Erythroblast (primary cell): ENCODE measurements at regions not wholly inside any gene's neighbourhood (a gene's known extent, or its start where the extent isn't known, plus 50 kb on each side); places are given as distances from the start of the nearest gene placed in this dataset.

Experiments used
- DNase-seq, 2 experiments: peaks; one replicate each; lab custom pipeline; 2025; lab: John Stamatoyannopoulos, UW
- GATA1 ChIP-seq: IDR thresholded peaks from 2 replicates; pipeline ENCODE4 v1.6.1; 2011; ENCODE audit warnings: low read depth, mild to moderate bottlenecking, control low read depth, low read length, moderate library complexity
- POLR2A ChIP-seq: IDR thresholded peaks from 2 replicates; pipeline ENCODE4 v1.6.1; 2011; ENCODE audit warnings: mild to moderate bottlenecking, low read length

DNA sequence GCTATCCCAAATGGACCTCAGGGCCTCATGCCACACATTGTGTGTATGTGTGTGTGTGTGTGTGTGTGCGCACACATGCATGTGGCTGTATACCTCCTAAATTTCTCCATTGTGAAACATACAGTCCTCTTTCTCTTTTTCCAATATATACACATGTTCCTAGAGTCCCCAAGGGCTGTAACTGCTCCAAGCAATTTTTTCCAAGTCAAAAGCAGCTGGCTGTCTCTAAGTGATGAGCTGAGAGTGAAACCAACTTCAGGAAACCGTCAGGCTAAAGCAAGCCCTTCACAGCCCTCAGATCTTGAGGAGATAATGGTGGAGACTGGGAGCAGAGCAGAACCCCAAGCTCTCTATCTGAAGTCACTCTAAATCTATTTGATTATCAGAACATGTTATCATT, 496.1 kb upstream of the DIPK2B start:
- no peak for TF ChIP-seq GATA1
- no peak for TF ChIP-seq POLR2A
- no peak for DNase-seq

DNA sequence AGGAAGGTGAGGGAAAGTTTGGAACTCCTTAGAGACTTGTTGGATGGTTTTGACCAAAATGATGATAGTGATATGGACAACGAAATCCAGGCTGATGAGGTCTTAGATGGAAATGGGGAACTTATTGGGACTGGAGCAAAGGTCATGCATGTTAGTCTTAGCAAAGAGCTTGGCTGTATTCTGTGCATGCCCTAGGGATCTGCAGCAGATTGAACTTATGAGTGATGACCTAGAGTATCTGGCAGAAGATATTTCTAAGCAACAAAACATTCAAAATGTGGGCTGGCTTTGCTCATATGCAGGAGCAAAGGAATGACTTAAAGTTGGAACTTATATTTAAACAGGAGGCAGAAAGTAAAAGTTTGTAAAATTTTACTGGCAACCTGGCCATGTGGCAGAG, 489.3 kb upstream of the DIPK2B start:
- no peak for DNase-seq
- no peak for TF ChIP-seq GATA1
- no peak for TF ChIP-seq POLR2A

DNA sequence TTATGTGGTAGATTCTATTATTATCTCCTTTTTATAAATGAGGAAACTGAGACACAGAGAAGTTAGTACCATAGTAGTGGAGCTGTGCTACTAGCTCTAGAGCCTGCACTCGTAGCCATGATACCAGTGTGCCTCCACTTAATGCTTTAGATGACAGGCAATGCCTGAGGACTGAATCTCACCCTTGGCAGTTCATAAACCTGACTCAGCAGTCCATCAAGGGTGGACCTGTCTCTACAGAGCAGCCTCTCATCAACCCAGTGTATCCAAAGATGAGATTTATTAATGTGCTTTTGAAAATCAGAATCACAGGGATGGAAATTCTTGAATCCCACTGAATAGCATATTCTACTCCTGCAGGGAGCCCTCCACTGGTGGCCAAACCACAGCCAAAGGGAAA, 483.2 kb upstream of the DIPK2B start:
- DNase-seq = no peak
- no peak for TF ChIP-seq POLR2A
- no peak for TF ChIP-seq GATA1

DNA sequence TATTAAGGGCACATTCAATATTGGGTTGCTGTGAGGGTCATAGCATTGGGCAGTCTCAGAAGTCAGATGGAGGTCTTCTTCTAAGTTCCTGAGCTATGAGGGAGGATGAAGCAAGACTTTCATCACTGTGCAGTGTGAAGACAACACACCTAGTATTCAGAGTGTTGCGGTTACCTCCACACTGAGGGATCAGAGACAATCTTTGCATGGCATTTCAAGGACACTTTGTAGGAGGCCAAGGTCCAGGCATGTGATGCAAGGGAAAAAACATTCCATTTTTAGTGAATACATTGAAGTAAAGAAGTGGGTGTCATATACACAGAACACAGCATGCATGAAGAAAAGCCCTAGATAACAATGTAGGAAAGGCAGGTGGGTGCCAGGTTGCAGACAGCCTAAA, 481.2 kb upstream of the DIPK2B start:
- TF ChIP-seq POLR2A = no peak
- TF ChIP-seq GATA1 = no peak
- no peak for DNase-seq

DNA sequence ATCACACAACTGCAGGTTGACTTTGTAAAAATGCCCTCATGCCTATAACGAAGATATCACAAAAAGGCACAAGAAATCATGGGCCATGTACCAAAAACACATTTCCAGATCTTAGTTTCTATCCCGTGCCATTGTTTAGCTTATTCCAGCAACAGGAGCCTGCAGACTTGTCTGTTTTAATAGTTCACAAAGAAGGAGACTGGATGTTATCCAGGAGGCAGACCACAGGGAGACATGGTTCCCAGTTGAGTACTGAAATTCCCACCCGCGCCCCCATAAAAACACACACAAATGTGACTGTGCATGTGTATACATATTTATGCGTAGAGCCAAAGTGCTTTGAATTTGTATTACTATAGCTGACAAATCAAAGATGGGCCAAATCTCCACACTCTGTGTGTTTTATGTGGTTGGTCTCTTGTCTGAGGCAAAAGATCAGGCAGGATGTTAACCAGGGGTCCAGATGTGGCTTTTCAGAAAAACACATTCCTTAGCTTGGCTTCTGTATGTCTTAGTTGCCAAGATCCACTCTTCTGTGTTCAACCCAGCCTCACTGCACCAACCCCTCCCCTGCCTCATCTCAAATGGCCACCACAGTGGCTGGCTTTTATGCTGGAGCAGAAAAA, 469.2 kb upstream of the DIPK2B start:
- TF ChIP-seq POLR2A (no peak), GATA1 (no peak)
- DNase-seq = no peak

DNA sequence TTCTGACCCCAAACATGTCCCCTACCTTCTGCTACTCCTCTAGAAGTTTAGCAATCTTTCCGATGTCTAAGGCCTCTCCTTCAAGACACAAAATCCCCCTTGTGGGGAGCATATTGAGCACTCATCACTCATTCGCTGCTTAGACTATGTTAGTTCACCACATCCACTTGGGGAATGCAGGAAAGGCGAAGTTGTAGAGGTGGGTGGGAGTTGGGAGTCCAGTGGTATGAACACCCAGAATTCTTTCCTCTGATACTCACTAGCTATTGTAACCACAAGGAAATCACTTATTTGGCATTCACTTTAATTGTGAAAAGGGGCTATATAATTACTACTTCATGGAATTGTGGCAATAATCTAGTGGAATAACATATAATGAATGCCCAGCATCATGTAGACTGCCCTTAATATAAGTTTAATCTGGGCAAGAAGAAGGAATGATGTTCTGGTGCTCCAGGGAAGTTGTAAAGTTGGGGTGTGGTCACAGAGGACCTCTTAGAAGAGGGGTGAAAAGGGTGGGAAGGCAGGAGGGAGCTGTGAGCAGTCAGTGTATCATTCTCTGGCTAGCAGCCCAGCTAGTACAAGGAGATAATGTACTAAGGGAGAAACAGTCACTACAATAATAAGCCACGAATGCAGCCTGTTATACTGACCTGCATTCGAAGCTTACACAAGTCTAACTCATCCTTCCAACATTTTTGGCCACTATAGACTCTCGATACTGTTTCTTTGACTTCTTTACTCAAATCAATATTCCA, 468.2 kb upstream of the DIPK2B start:
- DNase-seq = no peak
- no peak for TF ChIP-seq GATA1
- no peak for TF ChIP-seq POLR2A

DNA sequence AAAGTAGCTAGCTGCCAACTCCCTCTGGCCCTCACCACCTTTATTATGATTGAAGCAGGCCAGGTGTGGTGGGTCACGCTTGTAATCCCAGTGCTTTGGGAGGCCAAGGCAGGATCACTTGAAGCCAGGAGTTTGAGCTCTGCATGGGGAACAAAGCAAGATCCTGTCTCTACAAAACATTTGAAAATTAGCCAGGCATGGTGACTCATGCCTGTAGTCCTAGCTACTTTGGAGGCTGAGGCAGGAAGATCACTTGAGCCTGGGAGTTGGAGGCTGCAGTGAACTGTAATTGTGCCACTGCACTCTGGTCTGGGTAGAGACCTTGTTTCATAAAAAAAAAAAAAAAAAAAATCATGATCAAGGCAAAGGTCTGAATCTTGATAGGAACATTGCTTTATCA, 467.0 kb upstream of the DIPK2B start:
- no peak for DNase-seq
- TF ChIP-seq GATA1 (no peak), POLR2A (no peak)

DNA sequence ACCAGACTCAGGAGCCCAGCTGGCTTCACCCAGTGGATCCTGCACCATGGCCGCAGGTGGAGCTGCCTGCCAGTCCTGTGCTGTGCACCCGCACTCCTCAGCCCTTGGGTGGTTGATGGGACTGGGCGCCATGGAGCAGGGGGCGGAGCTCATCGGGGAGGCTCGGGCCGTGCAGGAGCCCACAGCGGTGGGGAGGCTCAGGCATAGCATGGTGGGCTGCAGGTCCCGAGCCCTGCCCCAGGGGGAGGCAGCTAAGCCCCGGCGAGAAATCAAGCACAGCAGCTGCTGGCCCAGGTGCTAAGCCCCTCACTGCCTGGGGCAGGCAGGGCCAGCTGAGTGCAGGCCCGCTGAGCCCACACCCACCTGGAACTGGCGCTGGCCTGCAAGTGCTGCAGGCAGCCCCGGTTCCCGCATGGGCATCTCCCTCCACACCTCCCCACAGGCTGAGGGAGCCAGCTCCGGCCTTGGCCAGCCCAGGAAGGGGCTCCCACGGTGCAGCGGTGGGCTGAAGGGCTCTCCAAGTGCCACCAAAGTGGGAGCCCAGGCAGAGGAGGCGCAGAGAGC, 464.1 kb upstream of the DIPK2B start:
- TF ChIP-seq POLR2A (no peak), GATA1 (no peak)
- DNase-seq = no peak

DNA sequence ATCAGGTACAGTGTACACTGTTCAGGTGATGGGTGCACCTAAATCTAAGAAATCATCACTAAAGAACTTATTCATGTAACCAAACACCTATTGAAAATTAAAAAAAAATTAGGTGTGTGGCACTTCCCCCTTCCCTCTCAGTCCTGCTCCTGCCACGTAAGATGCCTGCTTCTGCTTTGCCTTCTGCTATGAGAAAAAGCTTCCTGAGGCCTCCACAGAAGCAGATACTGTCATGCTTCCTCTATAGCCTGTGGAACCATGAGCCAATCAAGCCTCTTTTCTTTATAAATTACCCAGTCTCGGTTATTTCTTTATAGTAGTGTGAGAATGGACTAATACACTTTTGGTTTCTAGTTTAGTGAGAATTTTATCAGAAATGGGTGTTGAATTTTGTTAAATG, 459.8 kb upstream of the DIPK2B start:
- no peak for DNase-seq
- TF ChIP-seq POLR2A (no peak), GATA1 (no peak)

DNA sequence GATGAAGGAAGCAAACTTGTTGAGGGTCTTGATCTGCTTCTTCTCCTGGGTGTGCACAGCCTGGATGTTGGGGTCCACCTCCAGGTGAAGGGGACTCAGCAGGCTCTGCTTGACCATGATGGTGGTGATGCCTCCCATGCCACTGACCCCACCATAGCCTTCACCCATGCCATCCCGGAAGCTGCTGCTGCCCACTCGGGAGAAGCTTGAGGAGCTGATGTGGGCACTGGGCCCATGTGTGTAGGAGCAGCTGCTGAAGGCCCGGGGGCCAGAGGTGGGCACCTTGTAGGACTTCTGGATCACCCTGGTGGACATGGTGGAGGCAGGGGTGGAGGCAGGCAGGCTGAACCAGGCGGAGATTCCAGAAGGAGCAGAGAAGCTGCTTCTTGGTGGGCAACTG, 432.7 kb upstream of the DIPK2B start:
- TF ChIP-seq POLR2A (no peak), GATA1 (no peak)
- no peak for DNase-seq

DNA sequence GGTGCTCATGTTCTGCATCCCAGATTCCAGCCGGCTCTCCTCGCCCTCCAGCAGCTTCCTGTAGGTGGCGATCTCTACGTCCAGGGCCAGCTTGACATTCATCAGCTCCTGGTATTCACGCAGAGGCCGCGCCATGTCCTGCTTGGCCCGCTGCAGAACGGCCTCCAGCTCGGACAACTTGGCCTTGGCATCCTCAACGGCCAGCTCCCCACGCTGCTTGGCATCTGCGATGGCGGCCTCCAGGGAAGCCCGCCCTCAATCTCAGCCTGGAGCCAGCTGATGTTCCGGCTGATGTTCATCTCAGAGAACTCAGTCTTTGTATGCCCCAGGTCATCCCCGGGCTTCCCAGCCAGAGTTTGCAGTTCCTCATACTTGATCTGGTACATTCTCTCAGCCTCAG, 431.8 kb upstream of the DIPK2B start:
- no peak for DNase-seq
- TF ChIP-seq GATA1 = no peak
- TF ChIP-seq POLR2A = no peak

DNA sequence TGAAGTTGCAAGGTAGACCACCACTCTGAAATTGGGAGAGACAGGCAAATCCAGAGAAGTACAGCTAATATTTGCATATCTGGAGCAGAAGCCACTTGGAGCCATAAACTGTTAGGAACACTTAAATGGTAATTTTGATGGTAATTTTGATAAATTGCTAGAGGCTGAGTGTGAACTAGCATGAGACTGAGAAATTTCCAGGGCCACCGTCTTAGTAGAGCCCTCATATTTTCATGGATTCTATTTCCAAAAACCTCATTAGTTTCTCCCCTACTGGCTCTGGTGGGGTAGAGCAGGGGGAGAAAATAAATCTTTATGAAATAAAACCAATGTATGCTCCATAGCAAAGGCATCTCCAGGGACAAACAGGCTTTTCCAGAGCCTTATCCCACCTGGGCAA, 429.4 kb upstream of the DIPK2B start:
- no peak for DNase-seq
- no peak for TF ChIP-seq GATA1
- TF ChIP-seq POLR2A = no peak

DNA sequence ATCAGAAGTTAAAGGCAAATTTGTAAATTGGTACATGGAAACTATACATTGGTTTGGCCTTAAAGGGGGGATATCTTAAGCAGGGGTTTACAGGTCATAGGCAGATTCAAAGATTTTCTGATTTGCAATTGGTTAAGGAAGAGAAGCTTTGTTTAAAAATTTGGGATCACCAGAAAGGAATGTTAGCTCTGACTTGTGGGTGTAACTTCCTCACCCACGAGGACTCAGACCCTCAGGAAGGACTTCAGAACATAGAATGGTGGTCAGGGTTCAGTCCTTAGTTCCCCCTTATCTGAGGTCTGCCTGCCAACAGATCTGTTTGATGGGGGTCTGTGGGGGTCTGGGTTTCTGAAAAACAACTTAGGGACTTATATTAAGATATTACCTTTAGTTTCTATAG, 427.4 kb upstream of the DIPK2B start:
- DNase-seq = no peak
- TF ChIP-seq POLR2A (no peak), GATA1 (no peak)

DNA sequence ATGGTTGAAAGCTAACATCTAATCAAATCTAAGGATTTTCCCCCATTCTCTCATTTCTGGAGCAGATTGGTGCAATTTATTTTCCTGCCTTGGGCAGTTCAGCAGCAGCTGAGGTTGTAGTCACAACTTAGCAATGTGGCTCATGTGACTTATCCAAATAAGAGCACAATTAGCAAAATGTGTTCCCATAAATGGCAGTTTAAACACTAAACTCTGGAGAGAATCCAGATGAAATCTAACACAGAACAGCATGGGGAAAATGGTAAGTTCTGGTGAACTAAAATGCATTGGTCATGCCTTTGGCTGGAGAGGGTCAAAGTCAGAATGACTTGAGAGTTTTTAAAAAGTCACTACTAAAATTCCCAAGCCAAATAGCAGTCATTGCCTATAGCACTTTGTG, 422.6 kb upstream of the DIPK2B start:
- no peak for DNase-seq

More for the DNA sequence above, 422.6 kb upstream of the DIPK2B start:
- no peak for TF ChIP-seq GATA1
- TF ChIP-seq POLR2A = no peak
